ENCODE measurements at regions not wholly inside any gene's neighbourhood (a gene's known extent, or its start where the extent isn't known, plus 50 kb on each side); places are given as distances from the start of the nearest gene placed in this dataset.
A peak's percentile ranks its signal among the peaks of the same experiment; 100 is the strongest.

- no peak for DNase-seq
Measured at GRCh38 chr5:144582066-144582465, 411.4 kb downstream of the KCTD16 start.

DNA sequence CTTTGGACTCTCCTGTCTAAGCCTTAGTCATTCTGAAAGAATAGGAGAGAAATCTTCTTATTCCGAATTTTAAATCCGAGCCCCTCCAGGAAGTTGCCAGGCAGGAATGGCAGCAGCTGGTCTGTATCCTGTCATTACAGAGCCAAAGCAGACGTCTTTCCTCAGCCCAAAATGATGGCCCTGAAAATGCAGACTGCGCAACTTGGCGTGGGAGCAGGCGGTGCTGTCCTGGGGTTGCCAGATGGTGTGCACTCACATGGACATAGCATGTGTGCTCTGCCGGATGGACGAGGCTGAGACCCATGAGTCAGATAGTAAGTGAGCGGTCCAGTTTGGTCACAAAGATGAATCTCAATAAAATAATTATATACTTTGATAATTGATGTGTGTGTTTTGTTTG is 410.4 kb downstream of the KCTD16 start:
- no peak for DNase-seq

DNA sequence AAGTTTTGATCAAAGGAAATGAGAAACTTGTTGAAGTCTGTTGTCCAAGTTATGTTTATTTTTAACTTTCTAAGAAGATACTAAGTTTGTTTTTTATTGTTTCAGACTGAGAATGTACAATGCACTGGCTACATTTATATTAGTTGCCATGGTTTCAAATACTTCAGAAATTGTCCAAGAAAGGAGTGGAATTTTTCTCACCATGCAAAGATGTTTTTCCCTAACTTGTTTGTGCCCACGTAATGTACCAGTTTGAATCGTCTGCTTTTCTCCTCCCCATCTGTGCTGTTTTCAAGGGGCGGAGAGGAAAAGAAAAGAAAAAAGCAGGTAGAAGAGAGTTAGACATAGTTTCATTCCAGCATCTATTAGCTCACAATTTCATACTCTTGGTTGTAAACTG is 407.0 kb downstream of the KCTD16 start:
- DNase-seq: no peak

DNA sequence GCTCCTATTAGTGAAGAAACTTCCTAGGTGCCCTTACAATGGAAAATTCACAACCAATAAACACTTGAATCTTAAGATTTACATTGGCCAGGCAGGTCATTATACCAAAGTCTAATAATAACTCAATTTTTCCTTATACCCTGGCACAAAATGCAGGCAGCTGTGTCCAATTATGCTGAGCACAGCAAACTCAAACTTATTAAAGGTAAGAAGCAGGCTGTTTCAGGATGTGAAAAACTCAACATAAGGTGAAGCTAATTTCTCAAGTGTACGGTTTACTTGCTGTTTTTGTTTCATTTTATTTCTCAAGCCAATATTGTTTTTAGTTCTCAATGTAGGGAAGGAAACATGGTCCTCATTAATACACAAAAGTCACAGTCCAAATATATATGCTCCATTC is 405.1 kb downstream of the KCTD16 start:
- no peak for DNase-seq

- DNase-seq: peak; percentile 17
Measured at GRCh38 chr5:144567421-144567780, 396.7 kb downstream of the KCTD16 start.

DNA sequence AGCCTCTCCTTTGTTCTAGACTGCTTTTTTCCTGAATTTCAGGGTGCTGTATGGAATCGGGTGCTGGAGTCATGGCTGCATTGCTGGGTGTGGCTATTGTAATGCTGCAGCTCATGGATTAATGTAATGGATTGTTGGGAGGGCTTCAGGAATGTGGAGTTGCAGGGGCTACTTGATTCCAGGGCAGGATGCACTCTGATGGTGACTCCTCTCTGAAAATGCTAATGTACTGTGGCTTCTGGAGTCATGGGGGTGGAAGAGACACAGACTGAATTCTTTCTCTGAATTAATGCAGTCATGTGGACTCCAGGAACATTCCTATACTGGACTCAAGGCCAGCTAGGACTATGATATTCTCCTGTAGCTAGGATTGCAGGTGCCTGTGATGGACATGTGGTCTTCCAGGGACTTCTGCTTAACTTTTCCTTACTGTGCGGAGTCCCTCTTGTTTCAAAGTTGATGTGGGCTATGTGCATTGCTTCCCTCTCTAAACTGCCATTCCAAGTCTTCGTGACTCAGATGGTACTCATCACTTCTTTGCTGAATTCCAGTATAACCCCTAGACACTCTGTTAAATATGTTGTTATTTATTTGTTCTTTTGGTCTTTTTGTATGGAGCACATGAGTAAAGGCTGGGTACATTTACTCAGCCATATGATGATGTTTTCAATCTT is 396.2 kb downstream of the KCTD16 start:
- DNase-seq: peak; percentile 38

GRCh38 chr5:144549580-144549979 is 378.9 kb downstream of the KCTD16 start:
- peak; percentile 52 for DNase-seq

- no peak for DNase-seq
Measured at GRCh38 chr5:144548936-144549335, 378.3 kb downstream of the KCTD16 start.

GRCh38 chr5:144547098-144547499 is 376.4 kb downstream of the KCTD16 start:
- DNase-seq: peak; percentile 42

DNA sequence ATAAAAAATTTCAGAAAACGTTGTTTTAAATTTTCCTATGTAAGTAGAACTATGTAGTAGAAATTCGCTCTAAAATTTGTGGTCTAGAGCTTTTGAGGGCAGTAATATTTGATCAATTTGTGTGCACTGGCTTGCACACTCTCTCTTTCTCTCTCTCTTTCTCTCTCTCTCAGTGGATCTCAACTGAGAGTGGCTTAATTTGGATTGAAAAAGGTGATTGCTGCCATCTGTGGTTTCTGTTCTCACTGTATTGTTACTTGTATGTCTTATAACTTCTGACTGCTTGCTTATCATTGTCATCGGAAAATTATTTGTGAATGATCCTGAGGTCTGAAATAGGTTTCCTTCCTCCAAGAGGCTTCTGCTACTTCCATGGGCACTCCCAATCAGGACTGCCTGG is 368.2 kb downstream of the KCTD16 start:
- no peak for DNase-seq

Data from amniotic stem cell (primary cell).